SK-N-SH (cell line): ENCODE measurements at regions not wholly inside any gene's neighbourhood (a gene's known extent, or its start where the extent isn't known, plus 50 kb on each side); places are given as distances from the start of the nearest gene placed in this dataset.

Source experiments
- CTCF ChIA-PET: fragments of 300-600, 350-600 bp; formaldehyde crosslinking; extraction: SDS; loops from one replicate; lab custom pipeline; 2021; lab: Yijun Ruan, JAX
- POLR2A ChIA-PET: fragments of 350-600 bp; sonication (Branson Sonifier 250); formaldehyde crosslinking; extraction: SDS; loops from one replicate; lab custom pipeline; 2020; ENCODE audit warnings: antibody characterized with exemption, inconsistent platforms; lab: Yijun Ruan, JAX
- DNase-seq: peaks from one replicate; pipeline ENCODE4 v3.0.0; 2012
- H2AFZ ChIP-seq: fragments of 200-600 bp; sonication (generic); 2 replicates; pipeline ENCODE4 v1.8.1; 2016; ENCODE audit warnings: antibody characterized with exemption, mild to moderate bottlenecking, low read depth
- H3F3A ChIP-seq: fragments of 200-600 bp; sonication (generic); replicated peaks from 2 replicates; pipeline ENCODE3; 2016; ENCODE audit warnings: antibody characterized with exemption, mild to moderate bottlenecking; ENCODE audit not compliant: insufficient read depth
- H3K27ac ChIP-seq, 2 experiments: fragments of 200-500 bp in 1 of 2; fragments of 200-600 bp in 1 of 2; sonication (Bioruptor generic) in 1 of 2; sonication (generic), shearing (Covaris generic) in 1 of 2; 2 replicates each; pipeline versions ENCODE4 v1.5.1 to v1.6.1; 2014 to 2016; ENCODE audit warnings: low read depth in 2 of 2, inconsistent platforms in 1 of 2, low read length in 1 of 2, mild to moderate bottlenecking in 1 of 2, mixed read lengths in 1 of 2
- H3K27me3 ChIP-seq: fragments of 200-600 bp; sonication (generic), shearing (Covaris generic); 2 replicates; pipeline ENCODE4 v1.6.1; 2016; ENCODE audit warnings: mixed run types; ENCODE audit not compliant: insufficient read depth
- H3K36me3 ChIP-seq, 2 experiments: fragments of 200-500 bp in 1 of 2; fragments of 200-600 bp in 1 of 2; sonication (Bioruptor generic) in 1 of 2; sonication (generic) in 1 of 2; replicated peaks in 1 of 2; 2 replicates each; pipeline versions ENCODE3 to v1.5.1; 2014 to 2016; ENCODE audit warnings: low read length in 1 of 2, mild to moderate bottlenecking in 1 of 2; ENCODE audit not compliant: insufficient read depth in 2 of 2, control insufficient read depth in 1 of 2
- H3K4me1 ChIP-seq, 2 experiments: fragments of 200-500 bp in 1 of 2; fragments of 200-600 bp in 1 of 2; sonication (Bioruptor generic) in 1 of 2; sonication (generic), shearing (Covaris generic) in 1 of 2; 2 replicates each; pipeline versions ENCODE4 v1.5.1 to v1.6.1; 2014 to 2016; ENCODE audit warnings: low read depth in 1 of 2, low read length in 1 of 2, mixed run types in 1 of 2; ENCODE audit not compliant: insufficient read depth in 2 of 2, control insufficient read depth in 1 of 2
- H3K4me2 ChIP-seq: fragments of 200-600 bp; sonication (generic), shearing (Covaris generic); 2 replicates; pipeline ENCODE4 v1.6.1; 2017; ENCODE audit warnings: mixed run types
- H3K4me3 ChIP-seq, 2 experiments: fragments of 200-500 bp in 1 of 2; fragments of 200-600 bp in 1 of 2; sonication (Bioruptor generic) in 1 of 2; sonication (generic), shearing (Covaris generic) in 1 of 2; 2 replicates each; pipeline versions ENCODE4 v1.5.1 to v1.8.1; 2014 to 2016; ENCODE audit warnings: low read depth in 2 of 2, inconsistent platforms in 1 of 2, low read length in 1 of 2, mild to moderate bottlenecking in 1 of 2, mixed read lengths in 1 of 2, moderate library complexity in 1 of 2
- H3K79me2 ChIP-seq: fragments of 200-600 bp; sonication (generic); 2 replicates; pipeline ENCODE4 v1.8.1; 2017; ENCODE audit warnings: mild to moderate bottlenecking; ENCODE audit not compliant: insufficient read depth
- H3K9ac ChIP-seq: fragments of 200-600 bp; sonication (generic); 2 replicates; pipeline ENCODE4 v1.6.1; 2017; ENCODE audit warnings: mixed run types
- H3K9me2 ChIP-seq: fragments of 200-600 bp; sonication (generic); 2 replicates; pipeline ENCODE4 v1.6.1; 2017; ENCODE audit warnings: mixed run types
- H3K9me3 ChIP-seq: fragments of 200-600 bp; sonication (generic); 2 replicates; pipeline ENCODE4 v1.6.1; 2017; ENCODE audit warnings: mixed run types, mild to moderate bottlenecking, moderate library complexity
- H4K20me1 ChIP-seq: fragments of 200-600 bp; sonication (generic); 2 replicates; pipeline ENCODE4 v1.6.1; 2017; ENCODE audit warnings: mild to moderate bottlenecking, mixed run types; ENCODE audit not compliant: insufficient read depth
- EZH2phosphoT487 ChIP-seq: fragments of 200-600 bp; sonication (generic); IDR thresholded peaks from 2 replicates; pipeline ENCODE4 v1.6.1; 2017; ENCODE audit warnings: low read depth, mixed run types, mild to moderate bottlenecking, antibody characterized with exemption, moderate library complexity, borderline replicate concordance
- FOSL2 ChIP-seq: IDR thresholded peaks from 2 replicates; pipeline ENCODE4 v1.4.0; 2012; ENCODE audit warnings: low read depth, mild to moderate bottlenecking, moderate library complexity, borderline replicate concordance
- GABPA ChIP-seq: IDR thresholded peaks from 2 replicates; pipeline ENCODE4 v1.4.0; 2012; ENCODE audit warnings: low read depth, mild to moderate bottlenecking
- GATA2 ChIP-seq: sonication (generic); formaldehyde crosslinking; IDR thresholded peaks from 2 replicates; pipeline ENCODE4 v1.5.0; 2020; ENCODE audit warnings: mild to moderate bottlenecking, missing genetic modification reagents
- JUND ChIP-seq: IDR thresholded peaks from 2 replicates; pipeline ENCODE4 v1.4.0; 2012
- MEF2A ChIP-seq: IDR thresholded peaks from 2 replicates; pipeline ENCODE4 v1.4.0; 2012; ENCODE audit warnings: low read depth, borderline replicate concordance
- NFIC ChIP-seq: IDR thresholded peaks from 2 replicates; pipeline ENCODE4 v1.4.0; 2012; ENCODE audit warnings: borderline replicate concordance
- RAD21 ChIP-seq: IDR thresholded peaks from 2 replicates; pipeline ENCODE4 v1.6.1; 2012; ENCODE audit warnings: mild to moderate bottlenecking, low read length
- RXRA ChIP-seq: IDR thresholded peaks from 2 replicates; pipeline ENCODE4 v1.4.0; 2012; ENCODE audit warnings: low read depth, mild to moderate bottlenecking, borderline replicate concordance
- SIN3A ChIP-seq: IDR thresholded peaks from 2 replicates; pipeline ENCODE4 v1.6.1; 2012; ENCODE audit warnings: low read depth, mild to moderate bottlenecking, low read length, moderate library complexity, borderline replicate concordance
- TAF1 ChIP-seq: IDR thresholded peaks from 2 replicates; pipeline ENCODE4 v1.6.1; 2012; ENCODE audit warnings: low read depth, mild to moderate bottlenecking, low read length, moderate library complexity, borderline replicate concordance
- USF1 ChIP-seq: IDR thresholded peaks from 2 replicates; pipeline ENCODE4 v1.4.0; 2012; ENCODE audit warnings: low read depth, borderline replicate concordance
- USF2 ChIP-seq: fragments of 150-350 bp; IDR thresholded peaks from 2 replicates; pipeline ENCODE4 v1.6.1; 2017; ENCODE audit warnings: antibody characterized with exemption, low read length, low read depth, borderline replicate concordance
- YY1 ChIP-seq: IDR thresholded peaks from 2 replicates; pipeline ENCODE4 v1.4.0; 2012; ENCODE audit warnings: low read depth, mild to moderate bottlenecking
- ZBTB33 ChIP-seq: IDR thresholded peaks from 2 replicates; pipeline ENCODE4 v1.4.0; 2012; ENCODE audit warnings: low read depth, borderline replicate concordance
- whole genome bisulfite sequencing: methylation state at CpG from one replicate; pipeline ENCODE4 v1.1.6; 2017; ENCODE audit warnings: low lambda C conversion rate; 5-methylcytosine and 5-hydroxymethylcytosine counted together

- Histone ChIP-seq H2AFZ (no peak overlapping the region), H3F3A (no peaks in the 10 kb centered on the region), H3K4me2 (no peak overlapping the region), H3K36me3 (no peaks in the 10 kb centered on the region)
- 43% methylated on average over 2 of the region's 2 CpGs for WGBS
- TF ChIP-seq YY1: no peak
- TF ChIP-seq JUND: peak; percentile 22; the same call in 1 of the 2 replicates
- peak; percentile 16; the same call in 1 of the 2 replicates for TF ChIP-seq FOSL2
- TF ChIP-seq, all 33 proteins: peak for 2
- Histone ChIP-seq H3K9me2 (no peaks in the 10 kb centered on the region), H3K4me3 (no peak overlapping the region), H3K9ac (no peak overlapping the region), H3K9me3 (no peaks in the 10 kb centered on the region), H3K4me1 (peaks cover 0 to 6% of the 10 kb centered on the region in 2 experiments; a peak in 2 of 4 replicates), H3K79me2 (no peaks in the 10 kb centered on the region), H3K27me3 (no peaks in the 10 kb centered on the region), H4K20me1 (no peaks in the 10 kb centered on the region), H3K27ac (no peak overlapping the region)
- CTCF ChIA-PET: no interaction called here
- DNase-seq: no peak
- POLR2A ChIA-PET: no interaction called here
Measured at GRCh38 chr12:24709216-24709615, 239.7 kb downstream of the BCAT1 start.

- Histone ChIP-seq H3K9ac (no peak overlapping the region), H3K4me2 (no peak overlapping the region), H3K4me1 (peaks cover 0 to 6% of the 10 kb centered on the region in 2 experiments; a peak in 2 of 4 replicates), H3K36me3 (no peaks in the 10 kb centered on the region), H3K9me2 (no peaks in the 10 kb centered on the region), H3K9me3 (no peaks in the 10 kb centered on the region), H3K79me2 (no peaks in the 10 kb centered on the region), H3K4me3 (no peak overlapping the region), H3K27me3 (no peaks in the 10 kb centered on the region), H4K20me1 (no peaks in the 10 kb centered on the region), H3F3A (no peaks in the 10 kb centered on the region), H2AFZ (no peak overlapping the region), H3K27ac (no peak overlapping the region)
- WGBS: 55% methylated on average over 2 of the region's 2 CpGs
- POLR2A ChIA-PET: no interaction called here
- no peak for DNase-seq
- CTCF ChIA-PET: interaction anchor here (0.6 kb wide), 1 partner anchor 62 kb away, joined by 3 read pairs; no protein-coding TSS in a partner anchor
- TF ChIP-seq USF1: no peak
- no peak for TF ChIP-seq TAF1
- no peak for TF ChIP-seq MEF2A
- no peak for TF ChIP-seq SIN3A
- TF ChIP-seq USF2: no peak
- TF ChIP-seq FOSL2: no peak
- no peak for TF ChIP-seq GATA2 (CRISPR knock-in tag)
- no peak for TF ChIP-seq RXRA
- no peak for TF ChIP-seq ZBTB33
- no peak for TF ChIP-seq NFIC
- TF ChIP-seq RAD21: no peak
- no peak for TF ChIP-seq EZH2phosphoT487
- no peak for TF ChIP-seq GABPA
Measured at GRCh38 chr12:24708718-24709117, 240.2 kb downstream of the BCAT1 start.
